C4-2B (cell line): ENCODE measurements at regions not wholly inside any gene's neighbourhood (a gene's known extent, or its start where the extent isn't known, plus 50 kb on each side); places are given as distances from the start of the nearest gene placed in this dataset.

Source experiments
- CTCF ChIP-seq: fragments of 450-650 bp; conservative IDR thresholded peaks from 2 replicates; pipeline ENCODE4 v1.5.1; 2017; ENCODE audit warnings: mild to moderate bottlenecking
- ZFX ChIP-seq: fragments of 450-650 bp; IDR thresholded peaks from 2 replicates; pipeline ENCODE4 v1.6.1; 2017

DNA sequence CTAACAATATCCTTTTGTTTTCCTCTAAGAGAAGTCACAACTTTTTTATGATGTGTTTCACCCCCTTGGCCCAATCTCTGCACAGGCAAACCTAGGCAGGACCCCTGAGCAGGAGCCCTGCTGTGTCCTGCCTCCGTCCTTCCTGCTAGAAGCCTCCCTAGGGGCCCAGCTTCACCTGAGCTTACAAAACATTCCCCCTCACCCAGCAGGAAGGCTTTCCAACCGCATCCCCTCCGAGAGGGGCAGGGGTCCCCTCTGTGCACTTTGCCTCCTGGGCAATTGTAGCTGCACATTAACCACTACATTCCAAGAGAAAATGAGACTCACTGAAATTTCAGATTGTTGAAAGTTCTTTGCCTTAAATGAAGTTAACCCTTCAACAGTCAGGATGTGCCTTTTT is 176.2 kb downstream of the IRX2 start:
- TF ChIP-seq CTCF (no peak), ZFX (no peak)
